NCI-H2107 treated with DMSO at 0.1 percent for 48 hours (cell line): ENCODE measurements at regions not wholly inside any gene's neighbourhood (a gene's known extent, or its start where the extent isn't known, plus 50 kb on each side); places are given as distances from the start of the nearest gene placed in this dataset.
"Not testable (repeated sequence)": the region's sequence is repeated elsewhere in the genome, so short reads cannot be mapped to it uniquely, and the experiment has no call there.

ENCODE experiments used
- DNase-seq: peaks from one replicate; lab custom pipeline; 2025; ENCODE audit not compliant: unreplicated experiment; lab: John Stamatoyannopoulos, UW

- DNase-seq = no peak
These were observed 1291.0 kb downstream of the ARAP2 start for GRCh38 chr4:34953145-34953799.

DNA sequence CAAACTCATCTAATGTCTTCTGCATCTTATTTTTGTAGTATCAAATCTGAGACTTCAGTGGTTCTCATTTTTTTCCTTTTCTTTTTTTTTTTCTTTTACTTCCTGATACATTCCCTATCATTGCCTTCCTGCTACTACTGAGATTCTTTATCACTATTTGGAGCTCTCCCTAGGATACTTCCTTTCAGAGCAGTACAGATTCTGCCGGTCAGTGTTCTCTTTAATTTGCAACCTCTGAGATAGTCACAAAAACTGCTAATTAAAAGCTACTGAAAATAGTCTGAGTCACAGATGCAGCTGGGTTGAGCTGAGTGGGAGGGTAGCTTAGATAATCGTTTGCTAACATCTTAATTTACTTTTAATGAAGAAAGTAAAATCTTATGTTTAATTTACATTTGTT lies 1279.7 kb downstream of the ARAP2 start:
- DNase-seq = no peak

- no peak for DNase-seq
These were observed 1272.1 kb downstream of the ARAP2 start for GRCh38 chr4:34972189-34972588.

DNA sequence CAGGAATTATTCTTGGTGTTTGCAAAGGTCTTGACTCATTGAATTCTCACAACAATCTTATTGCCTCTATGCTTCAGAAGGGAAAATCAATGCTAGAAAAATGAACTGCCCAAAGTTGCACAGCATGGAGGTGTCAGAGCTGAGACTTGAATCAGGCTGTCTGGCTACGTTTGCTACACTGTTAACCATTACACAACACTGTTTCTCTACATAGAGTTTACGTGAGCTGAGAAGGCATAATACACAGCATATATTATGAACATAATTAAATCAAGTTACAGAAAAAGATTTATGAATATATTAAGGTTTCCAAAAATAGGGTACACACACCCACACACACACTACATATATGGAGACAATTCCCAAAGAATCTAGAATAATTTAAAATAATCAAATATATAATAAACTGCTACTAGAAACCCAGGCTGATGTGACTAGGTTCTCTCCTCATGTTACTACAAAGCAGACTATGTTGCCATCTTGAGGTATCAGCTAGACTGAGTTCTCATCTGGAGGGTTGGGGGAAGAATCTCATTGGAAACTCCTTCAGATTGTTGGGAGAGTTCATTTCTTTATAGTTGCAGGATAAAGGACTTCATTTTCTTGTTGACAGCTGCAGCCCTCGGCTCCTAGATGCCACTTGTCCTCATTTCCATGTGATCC lies 1270.5 kb downstream of the ARAP2 start:
- no peak for DNase-seq

DNA sequence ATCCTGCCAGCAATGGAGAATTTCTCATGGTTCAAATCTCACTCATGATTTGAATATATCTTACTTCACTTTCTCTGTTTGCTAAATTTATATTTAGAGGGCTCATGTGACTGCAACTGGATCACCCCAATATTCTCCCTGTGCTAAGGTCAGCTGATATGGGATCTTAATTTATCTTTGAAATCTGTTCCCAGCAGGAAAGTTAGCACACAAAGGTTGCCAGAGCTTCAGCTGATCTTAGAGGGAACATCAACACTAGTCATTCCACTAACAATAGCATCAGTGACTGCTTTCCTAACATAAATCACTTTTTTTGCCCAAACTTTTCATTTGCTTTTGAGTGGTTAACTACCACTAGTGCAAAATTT lies 1270.0 kb downstream of the ARAP2 start:
- DNase-seq = no peak

DNA sequence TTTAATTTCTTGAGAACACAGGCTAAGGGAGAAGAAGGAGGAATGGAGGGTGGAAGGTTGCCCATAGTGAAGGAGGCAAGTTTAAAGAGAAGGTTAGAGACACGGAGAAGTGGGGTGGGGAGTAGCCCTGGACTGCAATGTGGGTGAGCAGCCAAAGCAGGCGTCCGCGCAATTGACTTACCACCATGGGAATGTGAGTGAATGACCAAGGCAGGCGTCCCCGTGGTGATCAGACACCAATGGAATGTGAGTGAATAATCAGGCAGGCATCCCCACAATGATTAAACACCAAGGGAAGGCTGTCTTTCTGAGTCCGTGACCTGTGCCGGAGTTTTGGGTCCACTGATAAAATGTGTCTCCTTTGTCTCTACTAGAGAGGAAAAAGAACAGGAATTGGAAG lies 1223.1 kb downstream of the ARAP2 start:
- not testable (repeated sequence) for DNase-seq

- DNase-seq = no peak
These were observed 1219.0 kb downstream of the ARAP2 start for GRCh38 chr4:35025152-35025834.

GRCh38 chr4:35038079-35038805 lies 1206.1 kb downstream of the ARAP2 start:
- DNase-seq = no peak

DNA sequence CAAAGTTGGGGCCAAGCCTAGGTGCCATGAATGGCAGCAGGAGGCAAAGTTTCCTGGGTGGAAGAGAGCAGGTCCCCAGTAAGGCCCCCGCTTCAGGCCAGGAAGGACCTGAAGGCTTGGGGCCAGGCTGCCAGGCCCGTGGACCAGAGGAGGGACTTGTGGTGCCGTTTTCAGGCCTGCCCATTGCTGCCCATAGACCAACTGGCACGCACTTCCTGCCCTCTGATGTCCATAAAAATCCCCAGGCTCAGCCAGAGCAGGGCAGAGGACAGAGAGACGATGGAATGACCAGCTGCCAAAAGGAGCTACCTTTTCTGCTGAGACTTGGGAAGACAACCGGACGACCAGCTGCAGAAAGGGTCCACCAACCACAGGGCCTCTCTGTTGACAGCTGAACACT lies 1205.5 kb downstream of the ARAP2 start:
- no peak for DNase-seq

DNA sequence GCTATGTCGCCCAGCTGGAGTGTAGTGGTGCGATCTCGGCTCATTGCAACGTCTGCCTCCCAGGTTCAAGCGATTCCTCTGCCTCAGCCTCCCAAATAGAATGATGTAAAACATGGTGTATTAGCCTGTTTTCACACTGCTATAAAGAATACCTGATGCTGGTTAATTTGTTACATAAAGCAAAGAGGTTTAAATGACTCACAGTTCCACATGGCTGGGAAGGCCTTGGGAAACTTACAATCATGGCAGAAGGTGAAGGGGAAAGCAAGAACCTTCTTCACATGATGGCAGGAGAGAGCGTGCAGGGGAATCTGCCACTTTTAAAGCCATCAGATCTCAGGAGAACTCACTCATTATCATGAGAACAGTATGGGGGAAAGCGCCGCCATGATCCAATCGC lies 1191.8 kb downstream of the ARAP2 start:
- no peak for DNase-seq

- DNase-seq = no peak
These were observed 1181.2 kb downstream of the ARAP2 start for GRCh38 chr4:35063031-35063570.

DNA sequence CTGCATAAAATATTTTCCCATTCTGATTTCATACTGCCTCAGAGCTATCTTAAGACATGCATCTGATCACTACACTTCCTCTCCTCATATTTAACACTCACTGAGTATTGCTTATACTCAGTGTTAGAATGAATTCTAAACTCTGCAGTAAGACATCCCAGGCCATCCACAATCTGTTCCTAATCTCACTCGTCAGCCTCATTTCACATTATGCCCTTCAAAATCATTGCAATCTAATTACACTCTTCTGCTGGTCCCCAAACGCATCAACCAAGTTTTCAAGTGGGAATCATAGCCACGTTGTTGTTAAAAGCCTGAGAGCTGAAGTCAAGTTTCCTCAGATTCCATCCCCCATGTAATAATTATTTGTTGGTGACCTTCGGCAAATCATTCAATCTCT lies 1177.9 kb downstream of the ARAP2 start:
- DNase-seq = no peak

- no peak for DNase-seq
These were observed 1163.5 kb downstream of the ARAP2 start for GRCh38 chr4:35080799-35081198.

- DNase-seq = no peak
These were observed 1157.1 kb downstream of the ARAP2 start for GRCh38 chr4:35087218-35087617.

GRCh38 chr4:35100932-35101331 lies 1143.4 kb downstream of the ARAP2 start:
- DNase-seq = no peak

DNA sequence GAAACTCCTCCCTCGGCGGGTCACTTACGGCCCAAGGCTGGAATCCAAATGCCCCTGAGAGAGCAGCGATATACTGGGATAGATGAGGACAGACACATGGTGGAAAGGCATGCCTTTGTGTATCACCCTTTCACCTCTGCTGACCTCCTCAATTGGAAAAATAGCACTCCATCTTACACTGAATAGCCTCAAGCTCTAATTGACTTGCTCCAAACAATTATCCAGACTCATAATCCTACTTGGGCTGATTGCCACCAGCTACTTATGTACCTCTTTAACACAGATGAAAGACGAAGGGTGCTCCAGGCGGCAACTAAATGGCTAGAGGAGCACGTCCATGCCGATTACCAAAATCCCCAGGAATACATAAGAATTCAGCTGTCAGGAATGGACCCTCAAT lies 1142.2 kb downstream of the ARAP2 start:
- no peak for DNase-seq

- DNase-seq = peak; percentile 94
These were observed 1138.8 kb downstream of the ARAP2 start for GRCh38 chr4:35105486-35105885.

DNA sequence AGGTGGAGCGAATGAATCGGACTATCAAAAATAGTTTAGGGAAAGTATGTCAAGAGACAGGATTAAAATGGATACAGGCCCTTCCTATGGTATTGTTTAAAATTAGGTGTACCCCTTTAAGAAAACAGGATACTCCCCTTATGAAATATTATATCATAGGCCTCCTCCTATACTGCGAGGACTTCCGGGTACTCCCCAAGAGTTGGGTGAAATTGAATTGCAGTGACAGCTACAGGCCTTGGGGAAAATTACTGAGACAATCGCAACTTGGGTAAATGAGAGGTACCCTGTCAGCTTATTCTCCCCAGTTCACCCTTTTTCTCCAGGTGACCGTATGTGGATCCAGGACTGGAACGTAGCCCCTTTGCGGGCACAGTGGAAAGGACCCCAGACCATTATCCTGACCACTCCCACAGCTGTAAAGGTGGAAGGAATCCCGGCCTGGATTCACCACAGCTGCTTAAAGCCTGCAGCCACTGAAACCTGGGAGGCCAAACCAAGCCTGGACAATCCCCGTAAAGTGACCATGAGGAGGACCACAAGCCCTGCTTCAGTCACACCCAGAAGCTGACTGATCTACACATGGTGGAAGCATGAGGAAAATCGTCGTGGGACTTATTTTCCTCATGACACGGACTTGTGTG lies 1138.1 kb downstream of the ARAP2 start:
- DNase-seq = peak; percentile 42

DNA sequence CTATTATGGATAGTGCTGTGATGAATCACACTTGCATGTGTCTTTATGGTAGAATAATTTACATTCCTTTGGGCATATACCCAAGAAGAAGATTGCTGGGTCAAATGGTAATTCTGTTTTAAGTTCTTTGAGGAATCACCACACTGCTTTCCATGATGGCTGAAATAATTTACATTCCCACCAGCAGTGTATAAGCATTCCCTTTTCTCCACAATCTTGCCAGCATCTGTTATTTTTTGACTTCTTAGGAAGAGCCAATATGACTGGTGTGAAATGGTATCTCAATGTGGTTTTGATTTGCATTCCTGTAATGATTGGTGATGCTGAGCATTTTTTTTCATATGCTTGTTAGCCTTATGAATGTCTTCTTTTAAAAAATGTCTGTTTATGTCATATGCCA lies 1120.2 kb downstream of the ARAP2 start:
- DNase-seq = no peak

- DNase-seq = no peak
These were observed 1118.2 kb downstream of the ARAP2 start for GRCh38 chr4:35125995-35126712.
